GM12878 (cell line): ENCODE measurements at regions not wholly inside any gene's neighbourhood (a gene's known extent, or its start where the extent isn't known, plus 50 kb on each side); places are given as distances from the start of the nearest gene placed in this dataset.

Experiments used
- ATAC-seq: fragments of 200-7000 bp; cut with Tn5 transposase; 3 replicates; pipeline ENCODE4 v1.9.1; 2020; ENCODE audit warnings: mild to moderate bottlenecking, moderate library complexity
- BruUV-seq: library from RNA; stranded (reverse); fragments of 400-500 nt; replicated peaks from 2 replicates; lab custom pipeline; 2021; lab: Mats Ljungman, UMichigan
- CTCF ChIA-PET: fragments of 300-600 bp; sonication (Branson Sonifier 250); formaldehyde crosslinking; extraction: SDS; loops from one replicate; lab custom pipeline; 2021; ENCODE audit warnings: inconsistent platforms; lab: Yijun Ruan, JAX
- POLR2A ChIA-PET: fragments of 350-600 bp; formaldehyde crosslinking; extraction: SDS; loops from one replicate; lab custom pipeline; 2021; ENCODE audit warnings: inconsistent platforms; lab: Charles Lee
- RAD21 ChIA-PET: fragments of 300-600 bp; sonication (Branson Sonifier 250); formaldehyde crosslinking; loops from one replicate; lab custom pipeline; 2023; ENCODE audit warnings: antibody characterized with exemption; ENCODE audit not compliant: unreplicated experiment; lab: Charles Lee
- SMC1A ChIA-PET: fragments of 300-600 bp; sonication (Branson Sonifier 250); formaldehyde crosslinking; loops from one replicate; lab custom pipeline; 2023; ENCODE audit not compliant: unreplicated experiment, uncharacterized antibody; lab: Charles Lee
- DNase-seq: peaks from one replicate; pipeline ENCODE4 v3.0.0-alpha.2; 2011; ENCODE audit warnings: low read depth, low spot score
- FAIRE-seq: peaks from 3 replicates; lab custom pipeline; 2011; peaks lifted over from hg19 to GRCh38; lab: Jason Lieb, UNC
- H2AFZ ChIP-seq: 2 replicates; pipeline ENCODE4 v1.6.0; 2011; ENCODE audit warnings: low read depth, low read length, control low read depth; ENCODE audit not compliant: control insufficient read depth
- H3K27ac ChIP-seq: 2 replicates; pipeline ENCODE4 v1.5.1; 2011; ENCODE audit warnings: control low read depth; ENCODE audit not compliant: control insufficient read depth, insufficient read depth
- H3K27me3 ChIP-seq, 2 experiments: replicated peaks in 1 of 2; 2 replicates each; pipeline versions ENCODE4 v1.6.0 to v1.6.1; 2011; ENCODE audit warnings: low read length in 1 of 2; ENCODE audit not compliant: control insufficient read depth in 2 of 2, insufficient read depth in 2 of 2
- H3K36me3 ChIP-seq, 2 experiments: 2 replicates each; pipeline ENCODE4 v1.5.1; 2011; ENCODE audit warnings: low read length in 1 of 2; ENCODE audit not compliant: control insufficient read depth in 2 of 2, insufficient read depth in 2 of 2
- H3K4me1 ChIP-seq: 2 replicates; pipeline ENCODE4 v1.6.1; 2011; ENCODE audit warnings: mild to moderate bottlenecking, low read length, moderate library complexity, mixed read lengths; ENCODE audit not compliant: control insufficient read depth, insufficient read depth
- H3K4me2 ChIP-seq: 2 replicates; pipeline ENCODE4 v1.6.0; 2011; ENCODE audit warnings: control low read depth; ENCODE audit not compliant: control insufficient read depth, insufficient read depth
- H3K4me3 ChIP-seq: fragments of 200-600 bp; sonication (generic); 2 replicates; pipeline ENCODE4 v1.5.1; 2016
- H3K79me2 ChIP-seq: 2 replicates; pipeline ENCODE4 v1.6.0; 2011; ENCODE audit warnings: low read length; ENCODE audit not compliant: control insufficient read depth, insufficient read depth
- H3K9ac ChIP-seq: 2 replicates; pipeline ENCODE4 v1.8.0; 2011; ENCODE audit warnings: low read length, control low read depth, mixed read lengths; ENCODE audit not compliant: control insufficient read depth, insufficient read depth
- H3K9me3 ChIP-seq: replicated peaks from 3 replicates; pipeline ENCODE4 v1.5.1; 2011; ENCODE audit warnings: mild to moderate bottlenecking, low read length; ENCODE audit not compliant: control insufficient read depth, insufficient read depth
- H4K20me1 ChIP-seq: 2 replicates; pipeline ENCODE4 v1.6.0; 2011; ENCODE audit not compliant: control insufficient read depth, insufficient read depth
- EGR1 ChIP-seq, 2 experiments: IDR thresholded peaks; 1 replicate in 1 of 2; 2 replicates in 1 of 2; pipeline ENCODE4 v1.6.1; 2011 to 2012; ENCODE audit warnings: low read depth in 2 of 2, low read length in 2 of 2, borderline replicate concordance in 1 of 2, mild to moderate bottlenecking in 1 of 2, moderate library complexity in 1 of 2
- ETV6 ChIP-seq, 2 experiments: fragments of 450-650 bp in 1 of 2; IDR thresholded peaks in 1 of 2; conservative IDR thresholded peaks in 1 of 2; 2 replicates each; pipeline ENCODE4 v1.6.1; 2014; ENCODE audit warnings: antibody characterized with exemption in 1 of 2, borderline replicate concordance in 1 of 2, low read depth in 1 of 2, mild to moderate bottlenecking in 1 of 2, moderate library complexity in 1 of 2
- EZH2 ChIP-seq: IDR thresholded peaks from 2 replicates; pipeline ENCODE4 v1.6.1; 2012; ENCODE audit warnings: low read depth, mild to moderate bottlenecking, control low read depth, inconsistent platforms, low read length, borderline replicate concordance; ENCODE audit not compliant: control insufficient read depth
- JUNB ChIP-seq: IDR thresholded peaks from 2 replicates; pipeline ENCODE4 v1.6.1; 2016; ENCODE audit warnings: antibody characterized with exemption, mild to moderate bottlenecking
- NFYA ChIP-seq: IDR thresholded peaks from 2 replicates; pipeline ENCODE4 v1.6.1; 2011; ENCODE audit warnings: low read depth, mild to moderate bottlenecking, low read length, improper control_type of control experiment, borderline replicate concordance
- PML ChIP-seq: IDR thresholded peaks from 2 replicates; pipeline ENCODE4 v1.6.1; 2012; ENCODE audit warnings: low read length, inconsistent platforms
- TCF3 ChIP-seq: IDR thresholded peaks from 2 replicates; pipeline ENCODE4 v1.6.1; 2012; ENCODE audit warnings: low read depth, mild to moderate bottlenecking, low read length, borderline replicate concordance; ENCODE audit not compliant: insufficient read depth
- TCF7 ChIP-seq: IDR thresholded peaks from 2 replicates; pipeline ENCODE4 v1.6.1; 2014; ENCODE audit warnings: antibody characterized with exemption, borderline replicate concordance
- ZNF24 ChIP-seq: fragments of 450-650 bp; IDR thresholded peaks from 2 replicates; pipeline ENCODE4 v1.6.1; 2017; ENCODE audit warnings: antibody characterized with exemption, mild to moderate bottlenecking
- ZNF592 ChIP-seq: fragments of 450-650 bp; IDR thresholded peaks from 2 replicates; pipeline ENCODE4 v1.6.1; 2017; ENCODE audit warnings: mild to moderate bottlenecking, moderate library complexity
- WGBS: methylation state at CpG from one replicate; pipeline ENCODE4 v1.1.6; 2016; ENCODE audit warnings: low lambda C conversion rate; ENCODE audit not compliant: insufficient replicate concordance, insufficient coverage; ENCODE audit errors: missing lambda C conversion rate; 5-methylcytosine and 5-hydroxymethylcytosine counted together
- in situ Hi-C: fragments of 300-500 bp; cut with MboI; formaldehyde crosslinking; loops from 9 replicates; pipeline ENCODE4 v1.14.3; 2018; ENCODE audit warnings: mixed read lengths
- intact Hi-C: fragments of 100-400 bp; cut with micrococcal nuclease; formaldehyde crosslinking; loops from one replicate; pipeline ENCODE4 v1.14.2; 2022; ENCODE audit not compliant: unreplicated experiment

DNA sequence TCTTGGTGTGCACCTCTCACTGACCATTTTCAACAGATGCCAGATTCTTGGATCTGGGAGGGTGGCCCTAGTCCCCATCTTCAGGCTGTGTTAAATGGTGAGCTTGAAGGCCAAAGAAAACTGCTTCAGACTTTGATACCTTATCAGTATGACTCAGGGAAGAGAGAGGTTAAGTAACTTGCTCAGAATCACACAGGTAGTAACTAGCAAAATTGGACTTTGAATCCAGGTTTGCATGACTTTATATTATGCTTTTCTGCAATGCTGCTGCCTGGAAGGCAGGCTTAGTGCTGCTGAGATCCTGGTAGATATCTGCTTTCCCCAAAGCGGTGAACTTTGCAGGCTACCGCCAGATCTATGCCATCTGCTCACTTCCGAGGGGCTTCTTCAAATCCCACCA lies 487.3 kb downstream of the INSC start:
- Histone ChIP-seq H2AFZ (no peak overlapping the region), H3K36me3 (no peaks in the 10 kb centered on the region), H3K27me3 (no peaks in the 10 kb centered on the region), H3K4me2 (no peak overlapping the region), H3K27ac (no peak overlapping the region), H4K20me1 (no peaks in the 10 kb centered on the region; the same call in 1 of the 2 replicates), H3K79me2 (no peaks in the 10 kb centered on the region), H3K4me3 (no peak overlapping the region), H3K9me3 (no peaks in the 10 kb centered on the region), H3K4me1 (no peaks in the 10 kb centered on the region), H3K9ac (no peak overlapping the region)
- TF ChIP-seq TCF7, result no peak
- TF ChIP-seq ZNF24, result no peak
- no peak for TF ChIP-seq NFYA
- TF ChIP-seq EZH2, result no peak
- no peak for TF ChIP-seq ETV6 (conservative IDR thresholded peaks at IDR 0.05 in 1 of 2, IDR thresholded peaks at IDR 0.05 in 1 of 2; ENCODE audit: borderline replicate concordance in 1 of 2, low read depth in 1 of 2)
- no peak for TF ChIP-seq TCF3
- no peak for TF ChIP-seq EGR1 (IDR thresholded peaks at IDR 0.05; ENCODE audit: borderline replicate concordance in 1 of 2, low read depth in 2 of 2, low read length in 2 of 2)
- TF ChIP-seq JUNB, result no peak
- no peak for TF ChIP-seq PML
- TF ChIP-seq ZNF592, result no peak
- SMC1A ChIA-PET, result no interaction called here
- BruUV-seq, result no TSS peak
- intact Hi-C loops (no loop called here), in situ Hi-C loops (no loop called here)
- POLR2A ChIA-PET, result no interaction called here
- CTCF ChIA-PET, result no interaction called here
- DNase-seq (no peak), FAIRE-seq (no peak), ATAC-seq (no peak)
- 73% methylated on average over 3 of the region's 3 CpGs for WGBS
- RAD21 ChIA-PET, result no interaction called here
